Loucy (cell line): ENCODE measurements at regions not wholly inside any gene's neighbourhood (a gene's known extent, or its start where the extent isn't known, plus 50 kb on each side); places are given as distances from the start of the nearest gene placed in this dataset.

Source experiments
- CTCF ChIP-seq: fragments of 200-600 bp; sonication (generic); conservative IDR thresholded peaks from 2 replicates; pipeline ENCODE4 v1.5.1; 2014; ENCODE audit warnings: mild to moderate bottlenecking, antibody characterized with exemption, low read length
- EZH2phosphoT487 ChIP-seq: fragments of 200-600 bp; IDR thresholded peaks from 2 replicates; pipeline ENCODE4 v1.6.1; 2018; ENCODE audit warnings: antibody characterized with exemption, mild to moderate bottlenecking, moderate library complexity, borderline replicate concordance

GRCh38 chr3:13190378-13190765, 117.1 kb upstream of the IQSEC1 start:
- TF ChIP-seq CTCF (no peak), EZH2phosphoT487 (no peak)
